ENCODE measurements at regions not wholly inside any gene's neighbourhood (a gene's known extent, or its start where the extent isn't known, plus 50 kb on each side); places are given as distances from the start of the nearest gene placed in this dataset.

- Histone ChIP-seq H3K9ac (no peak overlapping the region), H3K27ac (no peak overlapping the region), H3K4me3 (IDR thresholded peaks at IDR 0.05; ENCODE audit: insufficient read depth, low read depth, low read length) (no peak overlapping the region), H3K79me2 (ENCODE audit: insufficient read depth, low read depth) (no peaks in the 10 kb centered on the region), H4K20me1 (ENCODE audit: insufficient read depth) (no peaks in the 10 kb centered on the region), H3K36me3 (ENCODE audit: insufficient read depth) (no peaks in the 10 kb centered on the region), H3K4me2 (no peak overlapping the region), H3K4me1 (ENCODE audit: low read depth, poor library complexity, severe bottlenecking) (no peaks in the 10 kb centered on the region), H3K27me3 (ENCODE audit: insufficient read depth, low read depth) (no peaks in the 10 kb centered on the region), H2AFZ (ENCODE audit: low read depth) (no peak overlapping the region)
- TF ChIP-seq, protein P1, sequence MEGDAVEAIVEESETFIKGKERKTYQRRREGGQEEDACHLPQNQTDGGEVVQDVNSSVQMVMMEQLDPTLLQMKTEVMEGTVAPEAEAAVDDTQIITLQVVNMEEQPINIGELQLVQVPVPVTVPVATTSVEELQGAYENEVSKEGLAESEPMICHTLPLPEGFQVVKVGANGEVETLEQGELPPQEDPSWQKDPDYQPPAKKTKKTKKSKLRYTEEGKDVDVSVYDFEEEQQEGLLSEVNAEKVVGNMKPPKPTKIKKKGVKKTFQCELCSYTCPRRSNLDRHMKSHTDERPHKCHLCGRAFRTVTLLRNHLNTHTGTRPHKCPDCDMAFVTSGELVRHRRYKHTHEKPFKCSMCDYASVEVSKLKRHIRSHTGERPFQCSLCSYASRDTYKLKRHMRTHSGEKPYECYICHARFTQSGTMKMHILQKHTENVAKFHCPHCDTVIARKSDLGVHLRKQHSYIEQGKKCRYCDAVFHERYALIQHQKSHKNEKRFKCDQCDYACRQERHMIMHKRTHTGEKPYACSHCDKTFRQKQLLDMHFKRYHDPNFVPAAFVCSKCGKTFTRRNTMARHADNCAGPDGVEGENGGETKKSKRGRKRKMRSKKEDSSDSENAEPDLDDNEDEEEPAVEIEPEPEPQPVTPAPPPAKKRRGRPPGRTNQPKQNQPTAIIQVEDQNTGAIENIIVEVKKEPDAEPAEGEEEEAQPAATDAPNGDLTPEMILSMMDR (conservative IDR thresholded peaks at IDR 0.05; ENCODE audit: low read depth, low read length) = no peak
These were observed 120.3 kb upstream of the RALGAPA2 start for GRCh38 chr20:20832715-20833114.

DNA sequence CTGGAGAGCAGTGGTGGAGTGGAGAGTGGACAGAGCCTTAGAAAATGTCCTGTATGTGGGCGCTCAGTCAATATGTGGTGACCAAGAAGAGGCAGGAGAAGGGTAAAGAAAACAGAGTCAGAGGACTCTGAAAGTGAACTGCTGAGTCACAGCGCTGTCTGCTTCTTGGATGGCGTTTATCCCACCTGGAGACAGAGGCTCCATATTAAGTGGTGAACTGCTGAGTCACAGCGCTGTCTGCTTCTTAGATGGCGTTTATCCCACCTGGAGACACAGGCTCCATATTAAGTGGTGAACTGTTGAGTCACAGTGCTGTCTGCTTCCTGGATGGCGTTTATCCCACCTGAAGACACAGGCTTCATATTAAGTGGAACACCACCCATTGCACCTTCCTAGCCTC is 119.3 kb upstream of the RALGAPA2 start:
- Histone ChIP-seq H2AFZ (ENCODE audit: low read depth) (no peak overlapping the region), H3K79me2 (ENCODE audit: insufficient read depth, low read depth) (no peaks in the 10 kb centered on the region), H3K9ac (no peak overlapping the region), H3K27ac (no peak overlapping the region), H3K4me3 (IDR thresholded peaks at IDR 0.05; ENCODE audit: insufficient read depth, low read depth, low read length) (no peak overlapping the region), H3K4me1 (ENCODE audit: low read depth, poor library complexity, severe bottlenecking) (no peaks in the 10 kb centered on the region), H3K36me3 (ENCODE audit: insufficient read depth) (no peaks in the 10 kb centered on the region), H3K27me3 (ENCODE audit: insufficient read depth, low read depth) (no peaks in the 10 kb centered on the region), H4K20me1 (ENCODE audit: insufficient read depth) (no peaks in the 10 kb centered on the region), H3K4me2 (no peak overlapping the region)
- TF ChIP-seq, protein P1 (conservative IDR thresholded peaks at IDR 0.05; ENCODE audit: low read depth, low read length) = no peak

DNA sequence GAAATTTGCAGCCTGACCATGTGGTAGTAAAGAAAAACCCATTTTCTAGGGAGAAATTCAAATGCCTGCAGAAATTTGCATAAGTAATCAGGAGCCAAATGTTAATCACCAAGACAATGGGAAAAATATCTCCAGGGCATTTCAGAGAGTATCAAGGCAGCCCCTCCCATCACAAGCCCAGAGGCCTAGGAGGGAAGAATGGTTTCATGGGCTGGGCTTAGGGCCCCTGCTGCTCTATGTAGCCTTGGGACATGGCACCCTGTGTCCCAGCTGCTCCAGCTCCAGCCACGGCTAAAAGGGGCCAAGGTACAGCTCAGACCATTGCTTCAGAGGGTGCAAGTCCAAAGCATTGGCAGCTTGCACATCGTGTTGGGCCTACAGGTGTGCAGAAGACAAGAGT is 117.2 kb upstream of the RALGAPA2 start:
- H2AFZ ChIP-seq (ENCODE audit: low read depth) = no peak overlapping the region

GRCh38 chr20:20827992-20828597 is 115.7 kb upstream of the RALGAPA2 start:
- Histone ChIP-seq H4K20me1 (ENCODE audit: insufficient read depth) (no peaks in the 10 kb centered on the region), H3K79me2 (ENCODE audit: insufficient read depth, low read depth) (no peaks in the 10 kb centered on the region), H3K36me3 (ENCODE audit: insufficient read depth) (no peaks in the 10 kb centered on the region), H2AFZ (ENCODE audit: low read depth) (no peak overlapping the region), H3K4me1 (ENCODE audit: low read depth, poor library complexity, severe bottlenecking) (no peaks in the 10 kb centered on the region), H3K9ac (no peak overlapping the region), H3K27me3 (ENCODE audit: insufficient read depth, low read depth) (no peaks in the 10 kb centered on the region), H3K4me2 (no peak overlapping the region), H3K4me3 (IDR thresholded peaks at IDR 0.05; ENCODE audit: insufficient read depth, low read depth, low read length) (no peak overlapping the region), H3K27ac (no peak overlapping the region)
- TF ChIP-seq, protein P1 (conservative IDR thresholded peaks at IDR 0.05; ENCODE audit: low read depth, low read length) = no peak

More for the DNA sequence above, 117.2 kb upstream of the RALGAPA2 start:
- H4K20me1 ChIP-seq (ENCODE audit: insufficient read depth) = no peaks in the 10 kb centered on the region
- no peak overlapping the region for H3K27ac ChIP-seq
- no peak overlapping the region for H3K9ac ChIP-seq
- no peaks in the 10 kb centered on the region for H3K79me2 ChIP-seq (ENCODE audit: insufficient read depth, low read depth)
- H3K4me3 ChIP-seq (IDR thresholded peaks at IDR 0.05; ENCODE audit: insufficient read depth, low read depth, low read length) = no peak overlapping the region
- no peaks in the 10 kb centered on the region for H3K4me1 ChIP-seq (ENCODE audit: low read depth, poor library complexity, severe bottlenecking)
- TF ChIP-seq, protein P1 (conservative IDR thresholded peaks at IDR 0.05; ENCODE audit: low read depth, low read length) = no peak
- H3K36me3 ChIP-seq (ENCODE audit: insufficient read depth) = no peaks in the 10 kb centered on the region
- no peaks in the 10 kb centered on the region for H3K27me3 ChIP-seq (ENCODE audit: insufficient read depth, low read depth)
- no peak overlapping the region for H3K4me2 ChIP-seq
